Keratinocyte (primary cell): ENCODE measurements at regions not wholly inside any gene's neighbourhood (a gene's known extent, or its start where the extent isn't known, plus 50 kb on each side); places are given as distances from the start of the nearest gene placed in this dataset.

Source experiments
- DNase-seq: peaks from one replicate; pipeline ENCODE4 v3.0.0-alpha.2; 2011; ENCODE audit warnings: low read depth, missing footprints, low spot score
- FAIRE-seq: peaks from 2 replicates; lab custom pipeline; 2011; peaks lifted over from hg19 to GRCh38; lab: Jason Lieb, UNC
- H2AFZ ChIP-seq: 2 replicates; pipeline ENCODE4 v1.6.0; 2012; ENCODE audit warnings: low read length, control low read depth, inconsistent platforms; ENCODE audit not compliant: control insufficient read depth
- H3K27ac ChIP-seq: 2 replicates; pipeline ENCODE4 v1.5.1; 2011; ENCODE audit warnings: low read length; ENCODE audit not compliant: control insufficient read depth, insufficient read depth
- H3K27me3 ChIP-seq: 3 replicates; pipeline ENCODE4 v1.6.0; 2011; ENCODE audit warnings: low read length; ENCODE audit not compliant: control insufficient read depth, insufficient read depth; ENCODE audit errors: extremely low read depth
- H3K36me3 ChIP-seq, 2 experiments: 2 replicates in 1 of 2; 3 replicates in 1 of 2; pipeline ENCODE4 v1.5.1; 2011; ENCODE audit warnings: low read length in 2 of 2, mild to moderate bottlenecking in 1 of 2; ENCODE audit not compliant: control insufficient read depth in 2 of 2, insufficient read depth in 2 of 2; ENCODE audit errors: extremely low read depth in 1 of 2
- H3K4me1 ChIP-seq: 3 replicates; pipeline ENCODE4 v1.5.1; 2011; ENCODE audit warnings: low read length; ENCODE audit not compliant: control insufficient read depth, insufficient read depth; ENCODE audit errors: extremely low read depth
- H3K4me2 ChIP-seq: 3 replicates; pipeline ENCODE4 v1.6.0; 2011; ENCODE audit warnings: low read depth, low read length; ENCODE audit not compliant: control insufficient read depth, insufficient read depth; ENCODE audit errors: extremely low read depth
- H3K4me3 ChIP-seq, 3 experiments: fragments of 200-600 bp in 1 of 3; sonication (generic) in 1 of 3; 2 replicates in 2 of 3; 3 replicates in 1 of 3; pipeline ENCODE4 v1.5.1; 2011 to 2016; ENCODE audit warnings: low read length in 3 of 3, mild to moderate bottlenecking in 3 of 3, control low read depth in 2 of 3, inconsistent platforms in 1 of 3, low read depth in 1 of 3, mixed read lengths in 1 of 3, mixed run types in 1 of 3, moderate library complexity in 1 of 3; ENCODE audit not compliant: control insufficient read depth in 2 of 3, insufficient read depth in 2 of 3; ENCODE audit errors: extremely low read depth in 1 of 3
- H3K79me2 ChIP-seq: 2 replicates; pipeline ENCODE4 v1.6.0; 2012; ENCODE audit warnings: low read length; ENCODE audit not compliant: control insufficient read depth, insufficient read depth
- H3K9ac ChIP-seq: 3 replicates; pipeline ENCODE4 v1.6.0; 2011; ENCODE audit warnings: low read length; ENCODE audit not compliant: control insufficient read depth, insufficient read depth; ENCODE audit errors: extremely low read depth
- H3K9me1 ChIP-seq: 3 replicates; pipeline ENCODE4 v1.6.0; 2011; ENCODE audit warnings: low read length; ENCODE audit not compliant: control insufficient read depth, insufficient read depth; ENCODE audit errors: extremely low read depth
- H3K9me3 ChIP-seq: 2 replicates; pipeline ENCODE4 v1.5.1; 2012; ENCODE audit warnings: low read depth, low read length; ENCODE audit not compliant: control insufficient read depth
- H4K20me1 ChIP-seq: 3 replicates; pipeline ENCODE4 v1.6.0; 2011; ENCODE audit warnings: low read length; ENCODE audit not compliant: control insufficient read depth, insufficient read depth; ENCODE audit errors: extremely low read depth
- EZH2 ChIP-seq: IDR thresholded peaks from one replicate; pipeline ENCODE4 v1.6.1; 2012; ENCODE audit warnings: inconsistent platforms, mild to moderate bottlenecking, low read length, moderate library complexity
- dilution Hi-C: fragments of 300-500 bp; cut with MboI; formaldehyde crosslinking; loops from one replicate; pipeline ENCODE4 v1.7.0; 2020; ENCODE audit warnings: low sequenced_read_pairs; ENCODE audit not compliant: extremely low pct_ligation_motif_present
- TF ChIP-seq, protein P1 (sequence below), 3 experiments: IDR thresholded peaks in 1 of 3; conservative IDR thresholded peaks in 1 of 3; optimal IDR thresholded peaks in 1 of 3; 2 replicates in 2 of 3; 3 replicates in 1 of 3; pipeline versions ENCODE3 to v1.5.1; 2011; ENCODE audit warnings: low read length in 3 of 3, mild to moderate bottlenecking in 3 of 3, moderate library complexity in 2 of 3, control low read depth in 1 of 3, inconsistent platforms in 1 of 3; ENCODE audit not compliant: insufficient read depth in 2 of 3; ENCODE audit errors: extremely low read depth in 1 of 3

GRCh38 chr11:134674974-134675373 lies 262.9 kb upstream of the B3GAT1 start:
- no peak overlapping the region for H3K4me3 ChIP-seq
- H3K36me3 ChIP-seq, result no peaks in the 10 kb centered on the region
- H2AFZ ChIP-seq, result no peak overlapping the region
- no peak overlapping the region for H3K4me2 ChIP-seq
- no peak for TF ChIP-seq EZH2
- TF ChIP-seq, protein P1, sequence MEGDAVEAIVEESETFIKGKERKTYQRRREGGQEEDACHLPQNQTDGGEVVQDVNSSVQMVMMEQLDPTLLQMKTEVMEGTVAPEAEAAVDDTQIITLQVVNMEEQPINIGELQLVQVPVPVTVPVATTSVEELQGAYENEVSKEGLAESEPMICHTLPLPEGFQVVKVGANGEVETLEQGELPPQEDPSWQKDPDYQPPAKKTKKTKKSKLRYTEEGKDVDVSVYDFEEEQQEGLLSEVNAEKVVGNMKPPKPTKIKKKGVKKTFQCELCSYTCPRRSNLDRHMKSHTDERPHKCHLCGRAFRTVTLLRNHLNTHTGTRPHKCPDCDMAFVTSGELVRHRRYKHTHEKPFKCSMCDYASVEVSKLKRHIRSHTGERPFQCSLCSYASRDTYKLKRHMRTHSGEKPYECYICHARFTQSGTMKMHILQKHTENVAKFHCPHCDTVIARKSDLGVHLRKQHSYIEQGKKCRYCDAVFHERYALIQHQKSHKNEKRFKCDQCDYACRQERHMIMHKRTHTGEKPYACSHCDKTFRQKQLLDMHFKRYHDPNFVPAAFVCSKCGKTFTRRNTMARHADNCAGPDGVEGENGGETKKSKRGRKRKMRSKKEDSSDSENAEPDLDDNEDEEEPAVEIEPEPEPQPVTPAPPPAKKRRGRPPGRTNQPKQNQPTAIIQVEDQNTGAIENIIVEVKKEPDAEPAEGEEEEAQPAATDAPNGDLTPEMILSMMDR (optimal IDR thresholded peaks at IDR 0.05 in 1 of 3, IDR thresholded peaks at IDR 0.05 in 1 of 3, conservative IDR thresholded peaks at IDR 0.05 in 1 of 3; ENCODE audit: extremely low read depth in 1 of 3, insufficient read depth in 2 of 3, low read length in 3 of 3), result no peak
- H4K20me1 ChIP-seq, result no peaks in the 10 kb centered on the region
- H3K27ac ChIP-seq, result no peak overlapping the region
- H3K79me2 ChIP-seq, result no peaks in the 10 kb centered on the region
- dilution Hi-C loops, result no loop called here
- DNase-seq, result no peak
- H3K9ac ChIP-seq, result no peak overlapping the region
- peaks cover 4% of the 10 kb centered on the region for H3K9me3 ChIP-seq
- H3K27me3 ChIP-seq, result no peaks in the 10 kb centered on the region
- H3K9me1 ChIP-seq, result no peaks in the 10 kb centered on the region
- H3K4me1 ChIP-seq, result no peaks in the 10 kb centered on the region
- no peak for FAIRE-seq

DNA sequence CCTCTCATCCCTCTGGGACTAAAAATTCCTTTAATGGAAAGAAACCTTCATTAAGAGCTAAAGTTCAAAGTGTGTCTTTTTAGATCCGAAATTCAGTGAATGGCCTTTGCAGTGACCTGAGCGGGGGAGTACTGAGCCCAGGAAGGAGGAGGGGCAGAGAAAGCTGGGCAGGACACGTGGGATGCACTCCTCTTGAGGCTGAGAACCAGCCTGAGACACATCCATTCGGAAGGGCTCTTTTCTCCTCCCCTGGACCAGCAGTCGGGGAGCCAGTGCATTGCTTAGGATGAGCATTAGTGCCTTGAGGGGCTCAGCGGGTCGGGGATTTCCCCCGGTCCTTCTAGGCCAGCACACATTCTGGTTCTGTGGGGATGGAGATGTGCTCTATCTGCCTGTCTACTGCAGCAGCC lies 258.9 kb upstream of the B3GAT1 start:
- DNase-seq, result no peak
- no peaks in the 10 kb centered on the region for H3K79me2 ChIP-seq
- H2AFZ ChIP-seq, result no peak overlapping the region
- no peak for FAIRE-seq
- H3K9me3 ChIP-seq, result no peaks in the 10 kb centered on the region
- H3K4me1 ChIP-seq, result no peaks in the 10 kb centered on the region
- TF ChIP-seq, protein P1 (optimal IDR thresholded peaks at IDR 0.05 in 1 of 3, IDR thresholded peaks at IDR 0.05 in 1 of 3, conservative IDR thresholded peaks at IDR 0.05 in 1 of 3; ENCODE audit: extremely low read depth in 1 of 3, insufficient read depth in 2 of 3, low read length in 3 of 3), result no peak
- TF ChIP-seq EZH2, result no peak
- H3K9me1 ChIP-seq, result no peaks in the 10 kb centered on the region
- H3K9ac ChIP-seq, result no peak overlapping the region
- no peak overlapping the region for H3K4me2 ChIP-seq
- no peak overlapping the region for H3K4me3 ChIP-seq
- no peaks in the 10 kb centered on the region for H4K20me1 ChIP-seq
- no peak overlapping the region for H3K27ac ChIP-seq
- dilution Hi-C loops, result no loop called here
- H3K27me3 ChIP-seq, result no peaks in the 10 kb centered on the region
- no peaks in the 10 kb centered on the region for H3K36me3 ChIP-seq
